H9 (cell line): ENCODE measurements at regions not wholly inside any gene's neighbourhood (a gene's known extent, or its start where the extent isn't known, plus 50 kb on each side); places are given as distances from the start of the nearest gene placed in this dataset.

Source experiments
- DNase-seq: peaks from one replicate; pipeline ENCODE4 v3.0.0-alpha.2; 2017
- H2AFZ ChIP-seq: one replicate; pipeline ENCODE4 v1.6.1; 2013; ENCODE audit warnings: mild to moderate bottlenecking, low read length, control low read depth, moderate library complexity
- H2AK5ac ChIP-seq: 2 replicates; pipeline ENCODE4 v1.6.1; 2013; ENCODE audit warnings: low read length, control low read depth, mixed read lengths; ENCODE audit not compliant: insufficient read length
- H2BK120ac ChIP-seq: one replicate; pipeline ENCODE4 v1.6.1; 2013; ENCODE audit warnings: low read depth, mild to moderate bottlenecking, low read length, control low read depth, inconsistent platforms; ENCODE audit not compliant: poor library complexity, severe bottlenecking
- H2BK12ac ChIP-seq: 2 replicates; pipeline ENCODE4 v1.6.1; 2013; ENCODE audit warnings: low read length, control low read depth, mixed read lengths, low read depth; ENCODE audit not compliant: insufficient read length
- H2BK15ac ChIP-seq: 2 replicates; pipeline ENCODE4 v1.6.1; 2013; ENCODE audit warnings: low read depth, low read length, control low read depth
- H2BK20ac ChIP-seq: one replicate; pipeline ENCODE4 v1.6.1; 2013; ENCODE audit warnings: low read depth, mild to moderate bottlenecking, low read length, control low read depth, inconsistent platforms; ENCODE audit not compliant: poor library complexity, severe bottlenecking
- H2BK5ac ChIP-seq: 2 replicates; pipeline ENCODE4 v1.6.1; 2013; ENCODE audit warnings: low read length, control low read depth, mixed read lengths; ENCODE audit not compliant: insufficient read length
- H3K14ac ChIP-seq: 2 replicates; pipeline ENCODE4 v1.6.1; 2013; ENCODE audit warnings: low read length, control low read depth; ENCODE audit not compliant: insufficient read depth
- H3K18ac ChIP-seq: 2 replicates; pipeline ENCODE4 v1.6.1; 2013; ENCODE audit warnings: low read depth, mild to moderate bottlenecking, mixed read lengths, low read length, control low read depth; ENCODE audit not compliant: insufficient read length
- H3K23ac ChIP-seq: 2 replicates; pipeline ENCODE4 v1.6.1; 2013; ENCODE audit warnings: low read length, control low read depth, mixed read lengths, low read depth; ENCODE audit not compliant: insufficient read length
- H3K23me2 ChIP-seq: 2 replicates; pipeline ENCODE4 v1.6.1; 2013; ENCODE audit warnings: low read depth, mild to moderate bottlenecking, mixed read lengths, low read length, control low read depth; ENCODE audit not compliant: insufficient read length, poor library complexity, severe bottlenecking
- H3K27ac ChIP-seq: 2 replicates; pipeline ENCODE4 v1.5.1; 2013; ENCODE audit warnings: low read length, control low read depth, mixed read lengths, low read depth; ENCODE audit not compliant: insufficient read length
- H3K27me3 ChIP-seq: 2 replicates; pipeline ENCODE4 v1.6.1; 2013; ENCODE audit warnings: low read length, control low read depth, inconsistent platforms; ENCODE audit not compliant: insufficient read depth
- H3K4ac ChIP-seq: 2 replicates; pipeline ENCODE4 v1.6.1; 2013; ENCODE audit warnings: low read depth, mild to moderate bottlenecking, control low read depth, inconsistent platforms, low read length, moderate library complexity
- H3K4me1 ChIP-seq: 2 replicates; pipeline ENCODE4 v1.6.1; 2013; ENCODE audit warnings: low read length, control low read depth, inconsistent platforms; ENCODE audit not compliant: insufficient read depth
- H3K4me2 ChIP-seq: 2 replicates; pipeline ENCODE4 v1.6.1; 2013; ENCODE audit warnings: low read length, control low read depth, mixed read lengths; ENCODE audit not compliant: insufficient read length, insufficient read depth
- H3K56ac ChIP-seq: 2 replicates; pipeline ENCODE4 v1.6.1; 2013; ENCODE audit warnings: low read depth, mild to moderate bottlenecking, mixed read lengths, low read length, control low read depth; ENCODE audit not compliant: insufficient read length
- H3K79me1 ChIP-seq: 2 replicates; pipeline ENCODE4 v1.6.1; 2013; ENCODE audit warnings: low read depth, mild to moderate bottlenecking, moderate library complexity, low read length, control low read depth, inconsistent platforms; ENCODE audit not compliant: insufficient read depth, poor library complexity, severe bottlenecking
- H3K79me2 ChIP-seq: 2 replicates; pipeline ENCODE4 v1.6.1; 2013; ENCODE audit warnings: low read length, control low read depth, inconsistent platforms; ENCODE audit not compliant: insufficient read depth
- H3K9ac ChIP-seq: 2 replicates; pipeline ENCODE4 v1.6.1; 2013; ENCODE audit warnings: low read length, control low read depth, mixed read lengths; ENCODE audit not compliant: insufficient read length; ENCODE audit errors: extremely low read depth
- H3K9me3 ChIP-seq: one replicate; pipeline ENCODE4 v1.6.1; 2013; ENCODE audit warnings: low read depth, low read length, inconsistent platforms; ENCODE audit not compliant: control insufficient read depth
- H3T11ph ChIP-seq: one replicate; pipeline ENCODE4 v1.6.1; 2013; ENCODE audit warnings: mild to moderate bottlenecking, low read length, control low read depth, inconsistent platforms
- H4K20me1 ChIP-seq: one replicate; pipeline ENCODE4 v1.6.1; 2013; ENCODE audit not compliant: control insufficient read depth, insufficient read length, insufficient read depth
- H4K5ac ChIP-seq: 2 replicates; pipeline ENCODE4 v1.6.1; 2013; ENCODE audit warnings: low read depth, mild to moderate bottlenecking, mixed read lengths, low read length, control low read depth; ENCODE audit not compliant: insufficient read length
- H4K8ac ChIP-seq: replicated peaks from 2 replicates; pipeline ENCODE4 v1.6.1; 2013; ENCODE audit warnings: low read length, control low read depth, mixed read lengths, low read depth; ENCODE audit not compliant: insufficient read length
- H4K91ac ChIP-seq: 2 replicates; pipeline ENCODE4 v1.6.1; 2013; ENCODE audit warnings: low read depth, mild to moderate bottlenecking, moderate library complexity, mixed read lengths, low read length, control low read depth; ENCODE audit not compliant: insufficient read length
- H3K27ac Mint-ChIP-seq, 3 experiments: 2 replicates in 2 of 3; 3 replicates in 1 of 3; pipeline ENCODE4 v1.8.0; 2020 to 2021; ENCODE audit warnings: mixed read lengths in 3 of 3, mild to moderate bottlenecking in 1 of 3, moderate library complexity in 1 of 3
- H3K27me3 Mint-ChIP-seq: 2 replicates; pipeline ENCODE4 v1.8.0; 2021; ENCODE audit warnings: low read depth, mild to moderate bottlenecking, moderate library complexity, mixed read lengths
- H3K36me3 Mint-ChIP-seq, 3 experiments: 2 replicates in 2 of 3; 3 replicates in 1 of 3; pipeline ENCODE4 v1.8.0; 2020 to 2021; ENCODE audit warnings: low read depth in 3 of 3, mixed read lengths in 3 of 3; ENCODE audit not compliant: insufficient read depth in 1 of 3
- H3K4me1 Mint-ChIP-seq, 2 experiments: 2 replicates each; pipeline ENCODE4 v1.8.0; 2020; ENCODE audit warnings: mixed read lengths in 2 of 2
- H3K4me3 Mint-ChIP-seq, 2 experiments: 2 replicates in 1 of 2; 3 replicates in 1 of 2; pipeline ENCODE4 v1.8.0; 2020 to 2021; ENCODE audit warnings: mild to moderate bottlenecking in 2 of 2, mixed read lengths in 2 of 2, moderate library complexity in 1 of 2
- H3K9me3 Mint-ChIP-seq, 2 experiments: 2 replicates in 1 of 2; 3 replicates in 1 of 2; pipeline ENCODE4 v1.8.0; 2020; ENCODE audit warnings: mild to moderate bottlenecking in 2 of 2, mixed read lengths in 2 of 2, moderate library complexity in 1 of 2
- WGBS: extraction: QIAGEN DNeasy Blood & Tissue Kit; methylation state at CpG from one replicate; pipeline ENCODE4 v1.1.7; 2013; ENCODE audit warnings: missing lambda C conversion rate, low lambda C conversion rate, mixed read lengths; ENCODE audit not compliant: insufficient read length; ENCODE audit errors: extremely low coverage; 5-methylcytosine and 5-hydroxymethylcytosine counted together
- TF ChIP-seq, protein P1 (sequence below): fragments of 200-600 bp; sonication (generic); conservative IDR thresholded peaks from 3 replicates; pipeline ENCODE4 v1.8.0; 2021; ENCODE audit warnings: antibody characterized with exemption, mild to moderate bottlenecking

- no peak overlapping the region for H2BK15ac ChIP-seq
- H3K14ac ChIP-seq: no peak overlapping the region
- no peaks in the 10 kb centered on the region; the same call in 1 of the 2 replicates for H3K27me3 Mint-ChIP-seq
- TF ChIP-seq, protein P1, sequence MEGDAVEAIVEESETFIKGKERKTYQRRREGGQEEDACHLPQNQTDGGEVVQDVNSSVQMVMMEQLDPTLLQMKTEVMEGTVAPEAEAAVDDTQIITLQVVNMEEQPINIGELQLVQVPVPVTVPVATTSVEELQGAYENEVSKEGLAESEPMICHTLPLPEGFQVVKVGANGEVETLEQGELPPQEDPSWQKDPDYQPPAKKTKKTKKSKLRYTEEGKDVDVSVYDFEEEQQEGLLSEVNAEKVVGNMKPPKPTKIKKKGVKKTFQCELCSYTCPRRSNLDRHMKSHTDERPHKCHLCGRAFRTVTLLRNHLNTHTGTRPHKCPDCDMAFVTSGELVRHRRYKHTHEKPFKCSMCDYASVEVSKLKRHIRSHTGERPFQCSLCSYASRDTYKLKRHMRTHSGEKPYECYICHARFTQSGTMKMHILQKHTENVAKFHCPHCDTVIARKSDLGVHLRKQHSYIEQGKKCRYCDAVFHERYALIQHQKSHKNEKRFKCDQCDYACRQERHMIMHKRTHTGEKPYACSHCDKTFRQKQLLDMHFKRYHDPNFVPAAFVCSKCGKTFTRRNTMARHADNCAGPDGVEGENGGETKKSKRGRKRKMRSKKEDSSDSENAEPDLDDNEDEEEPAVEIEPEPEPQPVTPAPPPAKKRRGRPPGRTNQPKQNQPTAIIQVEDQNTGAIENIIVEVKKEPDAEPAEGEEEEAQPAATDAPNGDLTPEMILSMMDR: no peak
- WGBS: no CpG with 5 or more reads among the region's 3 CpGs
- H3K23me2 ChIP-seq: no peaks in the 10 kb centered on the region
- H3K79me1 ChIP-seq: no peaks in the 10 kb centered on the region
- no peak overlapping the region for H3T11ph ChIP-seq
- H3K56ac ChIP-seq: no peak overlapping the region
- H3K79me2 ChIP-seq: no peaks in the 10 kb centered on the region
- no peak overlapping the region for H3K27ac ChIP-seq
- H3K27ac Mint-ChIP-seq: no peak overlapping the region
- no peaks in the 10 kb centered on the region for H3K27me3 ChIP-seq
- H2AFZ ChIP-seq: no peak overlapping the region
- no peak overlapping the region for H4K5ac ChIP-seq
- H2BK120ac ChIP-seq: no peak overlapping the region
- H3K9me3 Mint-ChIP-seq: no peaks in the 10 kb centered on the region
- no peak overlapping the region for H3K4me2 ChIP-seq
- no peak overlapping the region for H3K4ac ChIP-seq
- no peaks in the 10 kb centered on the region for H3K36me3 Mint-ChIP-seq
- no peak for DNase-seq
- peaks cover 6 to 10% of the 10 kb centered on the region in 2 experiments for H3K4me1 Mint-ChIP-seq
- no peak overlapping the region for H3K23ac ChIP-seq
- no peak overlapping the region for H2BK20ac ChIP-seq
- H4K20me1 ChIP-seq: no peaks in the 10 kb centered on the region
- no peak overlapping the region for H3K18ac ChIP-seq
- H2BK12ac ChIP-seq: no peak overlapping the region
- H2BK5ac ChIP-seq: no peak overlapping the region
- H3K9ac ChIP-seq: no peak overlapping the region
- peaks cover 4% of the 10 kb centered on the region; the same call in 1 of the 2 replicates for H3K4me1 ChIP-seq
- no peaks in the 10 kb centered on the region for H3K9me3 ChIP-seq
- no peak overlapping the region for H3K4me3 Mint-ChIP-seq
- H4K91ac ChIP-seq: no peak overlapping the region
- H4K8ac ChIP-seq: no peak overlapping the region
- no peak overlapping the region for H2AK5ac ChIP-seq
Measured at GRCh38 chr12:25056486-25057130, 107.7 kb upstream of the BCAT1 start.
